HG03354 (cell line): ENCODE measurements at regions not wholly inside any gene's neighbourhood (a gene's known extent, or its start where the extent isn't known, plus 50 kb on each side); places are given as distances from the start of the nearest gene placed in this dataset.

Experiments
- ATAC-seq: cut with Tn5 transposase; IDR thresholded peaks from one replicate; pipeline ENCODE4 v1.9.1; 2021; ENCODE audit warnings: mild to moderate bottlenecking; ENCODE audit not compliant: unreplicated experiment, poor library complexity, severe bottlenecking

DNA sequence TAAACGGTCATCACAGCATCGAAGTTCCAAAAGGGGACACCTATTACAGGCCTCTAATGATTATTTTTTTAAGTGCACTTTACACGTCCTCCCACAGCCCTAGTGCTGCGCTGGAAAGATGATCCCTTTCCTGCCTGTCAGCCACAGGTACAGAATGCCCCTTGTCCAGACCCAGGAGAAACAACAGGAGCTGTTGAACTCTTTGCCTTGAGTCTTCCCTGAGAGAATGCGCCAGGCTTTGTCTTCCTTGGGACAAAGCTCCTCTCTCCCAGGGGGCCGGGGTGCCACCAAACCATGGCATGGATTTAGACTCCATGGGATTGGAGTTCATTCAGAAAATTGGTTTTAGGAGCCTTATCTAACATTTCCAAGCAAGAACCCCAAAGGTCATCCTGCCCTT, 319.0 kb upstream of the SOX11 start:
- no peak for ATAC-seq

DNA sequence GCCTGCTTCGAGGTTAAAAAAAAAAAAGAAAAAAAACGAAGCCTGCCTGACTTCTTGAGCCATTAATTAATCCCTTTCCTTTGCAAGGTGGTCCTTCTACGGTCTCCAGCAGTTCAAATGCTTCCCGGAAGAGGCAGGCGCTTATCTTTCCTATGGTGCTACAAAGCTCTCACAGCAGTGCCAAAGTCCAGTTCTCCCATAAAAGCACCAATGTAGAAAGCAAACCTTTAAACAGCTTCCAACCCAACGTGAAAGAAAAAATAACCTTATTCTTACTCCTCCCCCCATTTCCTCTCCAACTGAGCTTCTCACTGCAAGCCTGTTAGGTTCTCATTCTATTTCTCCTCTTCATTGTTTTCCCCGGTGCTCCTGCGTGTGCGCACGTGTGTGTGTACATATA, 317.4 kb upstream of the SOX11 start:
- no peak for ATAC-seq

GRCh38 chr2:5377323-5377722, 314.9 kb upstream of the SOX11 start:
- no peak for ATAC-seq

DNA sequence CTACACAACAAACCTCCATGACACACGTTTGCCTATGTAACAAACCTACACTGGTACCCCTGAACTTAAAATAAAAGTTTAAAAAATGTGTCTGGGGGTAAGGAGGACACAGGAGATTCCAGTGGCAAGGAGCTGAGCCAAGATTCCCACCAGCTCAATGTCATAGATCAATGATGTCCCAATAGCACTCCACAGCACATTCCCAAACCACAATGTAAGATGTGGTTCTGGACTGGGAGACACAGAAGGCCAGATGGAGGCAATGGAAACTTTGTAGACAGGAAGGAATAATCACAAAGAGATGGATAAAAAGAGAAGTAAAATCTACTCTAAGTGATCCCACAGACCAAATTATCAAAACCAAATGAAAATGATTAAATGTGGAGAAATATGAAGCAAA, 312.4 kb upstream of the SOX11 start:
- ATAC-seq = no peak

- ATAC-seq = no peak
Measured at GRCh38 chr2:5385596-5385995, 306.6 kb upstream of the SOX11 start.

DNA sequence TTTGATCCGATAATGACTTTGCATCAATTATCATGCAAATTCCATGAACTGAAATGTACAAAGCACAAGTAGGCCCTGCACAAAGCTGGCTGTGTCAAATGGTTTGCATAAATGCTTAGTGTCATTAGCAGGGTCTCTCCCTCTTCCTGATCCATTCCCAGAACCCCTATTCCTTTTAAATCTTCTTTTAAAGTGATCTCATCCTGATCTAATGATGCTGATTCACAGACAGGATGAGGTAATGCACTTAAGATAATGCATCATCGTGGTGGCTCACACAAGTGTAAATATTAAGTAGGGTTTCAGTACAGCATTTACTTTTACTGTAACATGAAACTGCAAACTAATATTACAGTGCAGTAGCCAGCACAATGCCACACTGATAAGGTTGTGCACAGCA, 304.8 kb upstream of the SOX11 start:
- no peak for ATAC-seq

DNA sequence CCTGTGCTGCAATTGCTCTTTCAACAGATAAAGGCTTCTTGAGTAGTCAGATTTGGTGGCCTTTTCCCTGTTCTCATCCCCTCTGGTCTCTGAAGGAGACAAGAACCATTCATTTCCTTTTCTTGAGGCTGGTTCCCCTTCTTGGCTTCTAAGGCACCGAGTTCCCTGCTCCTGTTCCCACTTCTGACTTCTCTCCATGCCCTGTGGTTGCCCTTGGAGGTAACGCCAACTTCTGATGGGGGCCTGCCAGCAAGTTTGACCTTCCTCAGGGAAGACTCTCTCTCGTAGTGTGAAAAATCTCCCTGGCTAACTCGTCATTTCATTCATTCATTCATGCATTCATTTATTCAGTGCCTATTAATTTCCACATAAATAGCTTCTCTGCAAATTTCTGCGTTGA, 302.4 kb upstream of the SOX11 start:
- no peak for ATAC-seq

GRCh38 chr2:5391362-5391761, 300.8 kb upstream of the SOX11 start:
- no peak for ATAC-seq

DNA sequence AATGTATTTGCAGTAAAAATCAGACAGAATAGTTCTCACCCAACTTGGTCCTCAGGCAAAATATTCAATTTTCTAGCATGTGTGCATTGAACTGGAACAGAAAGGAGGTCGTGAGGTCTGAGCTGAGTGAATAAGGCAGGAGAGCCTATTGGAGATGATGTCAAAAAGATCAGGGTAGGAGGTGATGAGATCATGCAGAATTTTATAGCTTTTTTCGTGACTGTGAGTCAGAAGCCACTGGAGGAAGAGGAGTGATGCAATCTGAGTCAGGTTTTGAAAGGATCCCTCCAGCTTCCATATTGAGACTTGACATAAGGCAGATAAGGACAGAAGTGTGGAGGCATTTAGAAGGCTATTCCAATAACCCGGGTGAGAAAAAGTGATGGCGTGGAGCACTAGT, 299.5 kb upstream of the SOX11 start:
- ATAC-seq = no peak

DNA sequence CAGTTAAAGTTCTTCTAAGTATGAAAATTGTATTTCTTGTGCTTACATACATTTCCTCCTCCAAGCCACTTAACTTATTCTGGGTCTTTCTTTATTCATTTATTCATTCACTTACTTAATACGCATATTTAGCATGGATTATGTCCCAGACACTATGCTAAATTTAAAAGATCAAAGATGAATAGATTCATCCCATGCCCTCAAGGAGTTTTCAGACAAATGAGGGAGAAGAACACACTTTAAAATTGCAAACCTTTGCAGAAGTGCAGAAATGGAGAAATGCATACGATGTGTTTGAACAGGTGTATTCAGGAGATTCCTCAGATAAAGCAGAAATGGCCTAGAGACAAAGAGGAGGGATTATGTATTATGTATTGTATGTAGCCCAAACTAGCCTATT, 298.7 kb upstream of the SOX11 start:
- ATAC-seq = no peak

DNA sequence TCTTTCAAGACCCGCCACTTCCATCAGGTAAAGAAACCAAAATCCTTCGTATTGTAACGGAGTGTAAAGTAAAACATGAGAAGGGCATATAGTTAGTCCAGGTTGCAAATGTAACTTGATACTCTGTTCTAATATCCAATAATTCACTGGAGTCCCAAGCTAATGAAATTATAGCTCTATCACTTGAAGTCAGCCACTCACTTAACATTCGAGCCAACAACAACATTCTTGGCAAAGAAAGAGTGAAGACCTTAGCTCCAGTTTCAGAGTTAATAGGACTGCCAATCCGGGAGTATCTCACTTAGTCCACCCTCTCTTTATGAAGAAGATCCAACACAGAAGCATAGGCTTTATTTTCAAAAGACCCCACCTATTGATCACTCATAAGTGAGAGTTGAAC, 298.0 kb upstream of the SOX11 start:
- ATAC-seq = no peak

- no peak for ATAC-seq
Measured at GRCh38 chr2:5401115-5401657, 291.0 kb upstream of the SOX11 start.

DNA sequence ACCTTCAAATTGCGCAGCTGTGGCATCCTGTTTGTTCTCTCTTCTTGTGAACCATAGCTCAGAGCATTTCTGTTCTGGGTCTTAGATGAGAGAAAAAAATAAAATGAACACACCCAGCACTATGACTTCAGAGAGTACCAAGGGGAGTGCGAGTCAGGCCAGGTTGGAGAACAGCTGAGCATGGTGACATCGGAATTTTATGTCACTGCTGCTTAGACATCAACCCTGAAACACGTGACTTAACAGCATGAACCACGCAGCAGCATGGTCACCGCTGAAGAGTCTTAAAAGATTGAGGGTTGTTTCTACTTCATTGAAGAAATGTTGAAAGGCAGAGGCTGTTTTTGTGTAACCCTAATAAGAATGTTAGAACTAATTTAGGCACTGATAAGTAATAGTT, 288.8 kb upstream of the SOX11 start:
- ATAC-seq = no peak

- ATAC-seq = no peak
Measured at GRCh38 chr2:5409898-5410381, 282.2 kb upstream of the SOX11 start.

DNA sequence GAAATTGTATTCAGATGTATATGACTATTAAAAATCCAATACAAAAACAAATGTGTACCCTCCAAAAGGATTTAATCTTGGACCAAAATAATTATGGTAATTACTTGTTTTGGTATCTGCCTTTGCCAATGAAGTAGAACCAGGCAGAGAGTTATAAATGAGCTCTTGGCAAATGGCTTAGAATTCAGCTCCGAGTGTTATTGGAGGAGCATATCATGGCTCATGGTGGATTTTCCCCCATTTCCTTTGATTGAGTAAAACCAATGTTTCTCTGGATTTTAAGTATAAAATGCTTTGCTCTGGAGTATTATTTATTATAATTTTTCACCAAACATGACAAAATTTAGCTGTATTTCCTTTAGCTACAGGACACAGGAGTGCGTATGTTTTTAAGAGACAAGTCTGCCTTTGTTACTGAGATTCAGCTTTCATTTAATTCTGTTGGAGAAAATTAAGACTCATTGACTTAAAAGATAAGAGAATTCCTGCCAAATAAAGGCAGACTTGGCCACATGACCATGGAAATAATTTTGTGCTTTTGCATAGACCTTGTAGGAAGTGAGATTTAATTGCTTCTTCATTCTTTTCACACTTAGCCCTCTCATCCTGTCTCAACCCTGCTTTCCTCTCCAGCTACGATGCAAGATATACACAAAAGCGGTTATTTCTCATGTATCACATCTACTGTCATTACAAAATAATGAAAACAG, 281.0 kb upstream of the SOX11 start:
- no peak for ATAC-seq

GRCh38 chr2:5412001-5412400, 280.2 kb upstream of the SOX11 start:
- no peak for ATAC-seq

GRCh38 chr2:5433855-5434254, 258.3 kb upstream of the SOX11 start:
- no peak for ATAC-seq

- no peak for ATAC-seq
Measured at GRCh38 chr2:5437375-5437774, 254.8 kb upstream of the SOX11 start.

GRCh38 chr2:5440174-5440573, 252.0 kb upstream of the SOX11 start:
- no peak for ATAC-seq

- ATAC-seq = no peak
Measured at GRCh38 chr2:5442736-5443135, 249.4 kb upstream of the SOX11 start.

DNA sequence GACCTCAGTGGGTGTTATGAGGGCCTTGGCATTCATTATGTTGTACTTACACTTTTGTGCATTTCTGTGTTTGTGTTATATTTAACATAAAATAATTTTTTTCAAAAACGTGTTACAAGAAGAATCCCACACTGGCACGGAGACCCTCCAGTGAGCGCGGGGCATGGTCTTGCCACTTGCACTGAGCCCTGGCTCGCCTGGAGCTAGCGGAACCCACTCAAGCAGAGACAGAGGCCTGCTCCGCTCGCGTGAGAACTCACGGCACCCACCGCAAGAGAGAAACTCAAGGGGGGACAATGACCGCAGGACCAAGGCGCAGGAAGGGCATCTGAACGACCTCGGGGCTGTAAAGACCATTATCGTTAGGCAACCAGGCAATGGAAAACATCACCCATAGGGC, 248.0 kb upstream of the SOX11 start:
- no peak for ATAC-seq

GRCh38 chr2:5444854-5445253, 247.3 kb upstream of the SOX11 start:
- no peak for ATAC-seq
